ENCODE measurements at regions not wholly inside any gene's neighbourhood (a gene's known extent, or its start where the extent isn't known, plus 50 kb on each side); places are given as distances from the start of the nearest gene placed in this dataset.

- no peak for DNase-seq (ENCODE audit: low read depth in 1 of 2, low spot score in 1 of 2)
Measured at GRCh38 chr1:5812295-5812694, 179.9 kb downstream of the NPHP4 start.

GRCh38 chr1:5811419-5811818 is 180.8 kb downstream of the NPHP4 start:
- DNase-seq (ENCODE audit: low read depth in 1 of 2, low spot score in 1 of 2), result no peak

- DNase-seq (ENCODE audit: low read depth in 1 of 2, low spot score in 1 of 2), result no peak
Measured at GRCh38 chr1:5810553-5811270, 181.5 kb downstream of the NPHP4 start.

GRCh38 chr1:5810131-5810530 is 182.1 kb downstream of the NPHP4 start:
- no peak for DNase-seq (ENCODE audit: low read depth in 1 of 2, low spot score in 1 of 2)

- DNase-seq (ENCODE audit: low read depth in 1 of 2, low spot score in 1 of 2), result no peak
Measured at GRCh38 chr1:5809207-5809788, 182.9 kb downstream of the NPHP4 start.

- DNase-seq (ENCODE audit: low read depth in 1 of 2, low spot score in 1 of 2), result no peak
Measured at GRCh38 chr1:5803851-5804250, 188.4 kb downstream of the NPHP4 start.

- DNase-seq (ENCODE audit: low read depth in 1 of 2, low spot score in 1 of 2), result no peak
Measured at GRCh38 chr1:5802606-5803005, 189.6 kb downstream of the NPHP4 start.

- DNase-seq (ENCODE audit: low read depth in 1 of 2, low spot score in 1 of 2), result no peak
Measured at GRCh38 chr1:5798904-5799303, 193.3 kb downstream of the NPHP4 start.

- no peak for DNase-seq (ENCODE audit: low read depth in 1 of 2, low spot score in 1 of 2)
Measured at GRCh38 chr1:5798151-5798730, 194.0 kb downstream of the NPHP4 start.

- DNase-seq (ENCODE audit: low read depth in 1 of 2, low spot score in 1 of 2), result no peak
Measured at GRCh38 chr1:5796028-5796427, 196.2 kb downstream of the NPHP4 start.

GRCh38 chr1:5794279-5794678 is 197.9 kb downstream of the NPHP4 start:
- DNase-seq (ENCODE audit: low read depth in 1 of 2, low spot score in 1 of 2), result no peak

- no peak for DNase-seq (ENCODE audit: low read depth in 1 of 2, low spot score in 1 of 2)
Measured at GRCh38 chr1:5793516-5793915, 198.7 kb downstream of the NPHP4 start.

- no peak for DNase-seq (ENCODE audit: low read depth in 1 of 2, low spot score in 1 of 2)
Measured at GRCh38 chr1:5781079-5781478, 211.1 kb downstream of the NPHP4 start.

- no peak for DNase-seq (ENCODE audit: low read depth in 1 of 2, low spot score in 1 of 2)
Measured at GRCh38 chr1:5780324-5780716, 211.9 kb downstream of the NPHP4 start.

GRCh38 chr1:5779608-5780323 is 212.5 kb downstream of the NPHP4 start:
- DNase-seq (ENCODE audit: low read depth in 1 of 2, low spot score in 1 of 2), result no peak

- no peak for DNase-seq (ENCODE audit: low read depth in 1 of 2, low spot score in 1 of 2)
Measured at GRCh38 chr1:5776035-5776550, 216.1 kb downstream of the NPHP4 start.

GRCh38 chr1:5774019-5774418 is 218.2 kb downstream of the NPHP4 start:
- no peak for DNase-seq (ENCODE audit: low read depth in 1 of 2, low spot score in 1 of 2)

GRCh38 chr1:5771788-5772187 is 220.4 kb downstream of the NPHP4 start:
- DNase-seq (ENCODE audit: low read depth in 1 of 2, low spot score in 1 of 2), result no peak

GRCh38 chr1:5770981-5771765 is 221.1 kb downstream of the NPHP4 start:
- no peak for DNase-seq (ENCODE audit: low read depth in 1 of 2, low spot score in 1 of 2)

GRCh38 chr1:5769760-5770159 is 222.5 kb downstream of the NPHP4 start:
- no peak for DNase-seq (ENCODE audit: low read depth in 1 of 2, low spot score in 1 of 2)

- DNase-seq (ENCODE audit: low read depth in 1 of 2, low spot score in 1 of 2), result no peak
Measured at GRCh38 chr1:5769146-5769545, 223.1 kb downstream of the NPHP4 start.
